PFSK-1 (cell line): ENCODE measurements at regions not wholly inside any gene's neighbourhood (a gene's known extent, or its start where the extent isn't known, plus 50 kb on each side); places are given as distances from the start of the nearest gene placed in this dataset.

Source experiments
- POLR2AphosphoS5 ChIP-seq: IDR thresholded peaks from 2 replicates; pipeline ENCODE4 v1.6.1; 2012; ENCODE audit warnings: low read depth, mild to moderate bottlenecking, control low read depth, low read length, moderate library complexity
- TAF1 ChIP-seq: IDR thresholded peaks from 2 replicates; pipeline ENCODE4 v1.6.1; 2012; ENCODE audit warnings: low read length, control low read depth, borderline replicate concordance; ENCODE audit not compliant: insufficient read depth

- TF ChIP-seq TAF1 (no peak), POLR2AphosphoS5 (no peak)
Observed at GRCh38 chr13:64029343-64030093, 2613.9 kb upstream of the PCDH20 start.
